ENCODE measurements at regions not wholly inside any gene's neighbourhood (a gene's known extent, or its start where the extent isn't known, plus 50 kb on each side); places are given as distances from the start of the nearest gene placed in this dataset.

DNA sequence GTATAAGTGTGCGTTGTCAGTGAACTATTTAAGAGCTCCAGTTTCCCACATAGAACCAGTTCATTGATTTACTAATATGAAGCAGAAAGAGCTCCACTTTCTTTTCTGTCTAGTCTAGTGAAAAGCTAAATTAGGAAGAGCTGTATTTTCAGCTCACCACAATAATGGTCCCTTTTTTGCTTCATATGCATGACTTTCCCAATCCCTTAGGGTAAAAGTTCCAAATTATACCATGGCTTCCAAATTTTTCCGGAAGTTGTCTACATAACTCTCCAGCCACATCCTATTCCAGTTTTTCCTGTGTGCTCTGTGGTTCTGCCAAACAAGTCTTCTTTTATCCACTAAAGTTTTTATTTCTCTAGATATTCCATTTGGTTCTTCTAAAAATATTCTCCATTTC lies 685.2 kb downstream of the REEP3 start:
- no peak for DNase-seq

DNA sequence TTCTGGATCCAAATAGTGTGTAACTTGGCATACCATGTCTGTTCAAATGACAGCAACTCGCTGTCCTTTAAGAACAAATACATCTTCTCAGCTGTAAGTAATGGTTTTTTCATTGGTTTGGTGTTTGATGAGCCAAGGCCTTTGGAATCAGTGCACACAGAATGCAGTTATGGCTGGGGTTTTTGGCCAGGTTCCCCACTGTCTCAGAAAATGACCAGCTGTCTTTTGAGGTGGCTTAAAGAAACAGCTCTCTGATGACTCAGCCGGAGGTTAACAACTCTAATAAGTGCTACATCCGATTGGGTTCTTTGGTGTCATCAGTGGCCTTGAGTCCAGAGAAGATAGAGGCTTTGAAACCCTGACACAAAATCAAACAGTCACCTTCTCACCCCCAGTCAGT lies 688.4 kb downstream of the REEP3 start:
- peak; percentile 10 to 48 (median 43) for DNase-seq

DNA sequence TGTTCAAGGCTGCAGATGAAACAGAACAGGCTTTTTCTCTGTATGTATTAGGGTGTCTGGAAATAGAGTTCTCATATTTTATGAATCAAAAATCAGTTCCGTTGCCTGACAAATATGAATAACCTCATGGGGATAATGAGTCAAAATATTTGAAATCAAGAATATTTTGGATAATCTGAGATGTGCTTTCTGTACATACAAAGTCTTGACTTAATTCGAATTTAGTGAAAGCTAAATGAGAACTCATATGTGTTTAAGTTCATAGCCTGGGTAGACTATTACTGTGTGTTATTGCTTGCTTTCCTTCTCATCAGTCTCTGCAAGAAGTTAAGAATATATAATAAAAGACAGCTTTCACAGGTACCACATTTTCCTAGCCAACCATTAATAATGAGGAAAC lies 689.0 kb downstream of the REEP3 start:
- no peak for DNase-seq

DNA sequence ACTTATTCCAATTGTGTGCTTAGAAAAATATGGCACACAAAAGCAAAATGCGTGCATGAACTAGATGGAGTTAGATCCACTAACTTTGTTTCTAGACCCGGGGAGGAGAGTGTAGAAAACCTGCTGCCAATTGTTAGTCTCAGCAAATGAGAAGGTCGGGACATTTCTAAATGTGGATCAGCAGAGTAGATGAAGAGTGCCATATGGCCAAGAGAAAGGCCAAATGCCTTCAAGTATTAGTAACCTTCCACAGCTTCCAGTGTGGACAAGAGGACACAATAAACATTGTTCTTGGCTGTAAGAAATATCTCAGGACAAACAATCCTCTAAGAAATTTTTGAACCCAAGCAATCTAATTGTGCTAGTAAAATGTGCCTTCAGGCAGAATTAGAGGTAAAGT lies 690.3 kb downstream of the REEP3 start:
- no peak for DNase-seq

DNA sequence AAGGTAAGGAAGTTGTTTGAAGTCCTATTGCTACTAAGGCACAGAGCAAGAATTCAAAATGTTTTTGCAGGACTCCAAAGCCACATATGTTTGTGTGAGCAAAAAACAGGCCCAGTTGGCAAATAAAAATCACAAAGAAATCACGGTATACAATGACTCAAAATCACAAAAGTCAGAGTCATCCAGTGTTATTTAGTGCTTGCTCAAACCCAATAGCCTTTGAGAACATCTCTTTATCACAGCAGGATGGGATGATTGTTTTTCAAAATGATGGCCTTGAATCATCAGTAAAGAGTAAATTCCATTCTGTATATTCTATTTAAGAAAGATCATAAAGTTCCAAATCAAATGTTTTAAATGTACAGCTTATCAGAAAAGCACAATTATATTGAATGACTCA lies 693.9 kb downstream of the REEP3 start:
- DNase-seq = no peak

DNA sequence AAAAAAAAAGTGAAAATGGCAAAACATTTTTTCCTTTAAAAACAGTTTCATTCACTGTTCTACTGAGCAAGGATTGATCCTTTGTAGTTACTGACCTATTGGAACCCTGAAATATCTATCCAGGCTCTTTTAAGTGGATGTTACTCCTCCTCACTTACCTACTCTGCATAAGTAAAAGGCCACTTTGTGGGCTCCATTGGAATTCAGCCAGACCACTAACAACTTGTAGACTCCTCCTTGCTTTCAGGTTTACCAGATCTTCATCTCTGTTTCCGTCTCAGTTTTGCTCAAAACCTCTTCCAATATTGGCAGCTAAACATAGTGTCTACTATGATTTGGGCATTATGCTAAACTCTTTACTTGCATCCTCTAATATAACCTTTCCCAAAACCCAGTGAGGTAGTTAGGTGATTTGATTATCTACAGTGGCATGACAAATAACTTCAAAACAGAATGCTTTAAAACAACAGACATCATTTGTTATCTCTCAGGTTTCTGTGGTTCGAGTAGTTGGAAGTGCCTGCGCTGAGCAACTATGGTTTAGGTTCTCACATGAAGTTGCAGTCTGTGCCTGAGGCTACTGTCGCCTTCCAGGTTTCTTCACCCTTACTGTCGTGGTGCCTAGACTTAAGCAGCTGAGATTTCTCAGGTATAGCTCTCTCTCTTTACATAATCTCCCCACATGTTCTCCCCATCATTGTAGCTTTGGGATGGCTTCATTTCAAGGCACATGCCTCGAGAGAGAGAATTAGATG lies 698.2 kb downstream of the REEP3 start:
- no peak for DNase-seq

DNA sequence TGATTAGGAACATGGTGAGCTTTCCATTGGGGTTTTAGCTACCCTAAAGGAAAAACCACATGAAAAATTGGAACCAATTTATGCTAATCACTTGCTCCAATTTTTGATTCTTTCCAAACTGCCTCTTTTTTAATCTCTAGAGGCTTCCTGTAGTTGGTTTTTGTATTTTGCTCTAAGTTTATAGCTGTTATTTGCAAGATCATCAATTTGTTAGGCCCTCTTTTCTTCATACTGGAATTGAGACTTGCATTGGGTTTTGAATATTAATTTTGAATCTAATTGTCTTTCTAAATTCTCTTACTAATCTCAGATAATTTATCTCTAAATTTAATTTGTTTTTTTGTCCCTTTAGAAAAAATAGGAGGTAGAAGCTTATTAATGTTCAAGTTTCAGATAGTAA lies 713.3 kb downstream of the REEP3 start:
- no peak for DNase-seq

DNA sequence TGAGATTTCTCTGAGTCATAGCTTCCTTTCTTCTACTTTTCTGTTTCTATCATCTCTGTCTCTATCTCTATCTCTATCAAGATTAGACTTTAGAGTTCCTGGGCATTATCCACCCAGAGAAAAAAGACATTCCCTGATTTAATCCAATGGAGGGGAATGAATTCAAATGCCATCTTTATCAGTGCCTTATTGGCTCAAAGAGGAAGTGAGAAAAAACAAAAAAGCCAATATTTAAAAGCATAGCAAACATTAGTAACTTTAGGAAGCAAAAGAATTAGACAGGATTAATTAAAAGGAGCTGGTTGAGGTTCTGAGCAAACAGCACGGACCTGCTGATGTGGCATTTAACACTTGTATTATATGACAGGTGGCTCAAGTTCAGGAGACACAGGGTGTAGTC lies 736.5 kb downstream of the REEP3 start:
- DNase-seq = no peak

DNA sequence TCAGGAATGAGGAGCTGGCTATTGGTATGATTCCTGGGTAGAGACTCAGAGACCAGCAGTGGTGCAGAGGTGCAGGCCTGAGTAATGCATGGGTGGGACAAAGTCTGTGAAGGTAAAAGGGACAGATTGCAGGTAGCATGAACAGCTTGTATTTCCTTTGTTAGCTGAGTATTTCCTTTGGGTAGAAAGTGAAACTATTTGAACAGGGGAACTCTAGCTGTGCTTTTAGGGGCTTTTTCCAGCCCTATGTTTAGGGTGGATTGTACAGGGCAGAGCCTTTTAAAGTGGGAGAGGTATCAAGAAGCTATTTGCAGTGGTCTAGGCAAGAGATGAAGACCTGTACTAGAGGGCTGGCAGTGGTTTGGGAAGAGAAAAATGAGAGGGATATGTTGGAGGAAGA lies 739.9 kb downstream of the REEP3 start:
- no peak for DNase-seq

DNA sequence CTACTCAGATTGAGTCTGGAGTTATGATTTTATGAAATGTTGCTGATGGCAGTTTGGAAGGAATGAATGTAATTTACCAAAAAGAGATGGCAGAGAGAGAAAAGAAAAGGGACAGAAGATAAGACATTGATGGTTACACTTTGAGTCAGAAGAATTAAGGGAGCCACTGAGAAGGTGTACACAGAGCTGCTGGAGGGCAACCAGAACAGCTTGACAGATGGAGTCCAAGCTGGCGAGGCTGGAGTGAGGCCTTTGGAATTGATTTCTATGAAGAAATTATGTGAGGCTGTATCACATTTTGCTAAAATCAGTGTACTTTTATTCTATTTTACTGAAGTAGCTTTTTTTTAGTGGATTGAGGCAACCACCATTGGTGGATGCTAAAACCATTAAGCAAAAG lies 740.5 kb downstream of the REEP3 start:
- DNase-seq = no peak

DNA sequence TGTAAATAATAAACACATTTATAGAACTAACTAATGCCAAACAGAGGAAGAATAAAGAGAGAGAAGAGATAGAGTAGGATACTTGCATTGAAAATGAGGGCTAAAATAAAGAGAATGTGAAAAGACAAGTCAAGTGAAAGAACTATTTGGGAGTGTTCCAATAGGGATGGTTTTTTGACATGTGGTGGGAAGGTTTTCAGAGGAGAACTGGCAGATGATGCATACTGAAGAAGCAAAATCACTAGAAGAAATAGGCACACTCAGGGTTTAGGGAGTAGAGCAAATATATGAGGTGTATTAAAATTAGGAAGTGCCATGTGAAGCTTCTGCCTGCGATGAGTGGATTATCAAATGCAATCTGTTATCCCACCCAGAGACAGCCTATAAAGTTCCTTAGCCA lies 744.8 kb downstream of the REEP3 start:
- no peak for DNase-seq

DNA sequence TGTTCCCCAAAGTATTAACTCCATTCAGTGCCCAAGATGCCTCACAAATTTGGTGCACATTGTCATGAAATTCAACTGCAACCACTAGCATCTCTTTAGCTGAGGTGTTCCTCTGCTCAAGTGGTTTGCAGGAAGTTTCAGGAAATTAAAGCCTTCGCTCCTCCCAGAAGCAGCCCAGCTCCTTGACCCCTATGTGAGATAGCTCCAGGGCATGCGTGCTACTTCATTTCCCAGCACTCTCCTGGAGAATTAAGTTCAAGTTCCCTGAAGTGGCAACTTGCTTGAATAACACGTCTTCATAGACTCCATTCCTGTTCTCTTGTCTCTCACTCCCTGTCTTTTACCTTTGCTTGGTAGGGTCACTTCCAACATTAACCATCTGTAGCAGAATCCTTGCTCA lies 750.3 kb downstream of the REEP3 start:
- no peak for DNase-seq

DNA sequence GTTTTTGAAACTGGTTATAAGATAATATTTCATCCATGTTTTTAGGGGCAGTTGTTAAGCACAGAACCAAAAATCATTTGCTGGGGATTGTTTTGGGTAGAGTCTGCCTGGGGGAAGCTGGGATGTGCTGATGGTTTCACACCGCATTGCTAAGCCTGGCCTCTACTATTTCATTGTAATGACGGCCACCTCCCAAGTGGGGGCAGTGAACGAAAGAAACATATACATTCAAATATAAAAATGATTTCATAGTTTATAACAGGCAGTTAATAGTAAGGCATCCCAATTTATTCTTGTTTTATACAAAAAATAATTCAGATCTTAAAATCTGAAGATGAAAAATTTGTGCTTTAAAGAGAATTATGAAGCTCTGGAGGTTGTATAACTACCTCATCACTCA lies 750.8 kb downstream of the REEP3 start:
- no peak for DNase-seq

DNA sequence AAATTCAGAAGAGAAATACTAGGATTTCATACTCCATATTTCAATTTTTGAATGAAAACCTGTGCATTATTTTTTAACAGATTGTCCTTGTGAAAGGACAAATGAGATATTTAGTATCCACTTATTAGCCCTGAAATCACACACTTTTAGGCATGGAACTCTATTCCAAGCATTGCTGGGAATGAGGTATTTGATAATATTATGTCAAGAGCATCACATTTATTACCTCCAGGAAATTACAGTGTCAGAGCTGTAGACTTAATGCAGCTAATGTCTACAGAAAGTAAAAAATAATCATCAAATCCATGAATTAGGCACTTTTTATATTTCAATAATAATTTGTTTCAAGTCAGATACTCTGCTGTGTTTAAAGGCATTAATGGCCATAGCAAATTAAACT lies 753.8 kb downstream of the REEP3 start:
- DNase-seq = no peak

DNA sequence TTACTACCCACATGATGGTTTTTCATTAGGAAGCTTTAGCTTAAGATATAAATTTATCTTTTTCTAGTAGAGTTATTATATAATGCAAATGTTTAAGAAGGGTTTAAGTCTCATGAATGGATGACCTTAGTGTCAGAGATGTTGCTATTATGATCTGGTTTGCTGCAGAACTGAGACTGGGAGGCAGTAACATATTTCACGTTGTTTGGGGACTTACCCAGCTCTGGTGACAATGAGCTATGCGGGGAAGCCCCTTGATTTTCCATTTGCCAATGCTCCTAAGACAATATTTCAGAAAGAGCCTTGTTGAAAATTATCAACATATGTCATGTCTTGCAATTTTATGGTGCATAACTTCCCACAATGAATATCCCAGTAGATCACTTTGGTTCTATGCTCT lies 754.6 kb downstream of the REEP3 start:
- no peak for DNase-seq

DNA sequence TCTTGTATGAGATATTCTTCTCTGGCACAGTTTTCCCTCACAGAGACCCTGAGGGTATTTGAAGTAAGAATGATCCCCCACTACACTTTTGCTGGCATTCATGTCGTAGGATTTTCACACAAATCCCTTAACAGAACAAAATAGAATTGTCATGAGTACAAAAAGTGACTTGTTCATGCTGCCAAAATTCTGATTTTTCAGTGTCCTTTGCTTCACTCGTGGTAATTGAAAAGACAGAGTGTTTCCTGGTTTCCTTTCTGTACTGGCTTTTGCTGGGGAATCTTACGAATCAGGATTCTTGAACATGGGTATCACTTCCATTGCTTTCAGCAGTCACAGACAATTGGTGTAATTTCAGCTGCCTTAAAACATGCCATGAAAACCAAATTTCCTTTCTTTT lies 756.3 kb downstream of the REEP3 start:
- peak in 2 of 3 donors; percentile 1 to 18 for DNase-seq

DNA sequence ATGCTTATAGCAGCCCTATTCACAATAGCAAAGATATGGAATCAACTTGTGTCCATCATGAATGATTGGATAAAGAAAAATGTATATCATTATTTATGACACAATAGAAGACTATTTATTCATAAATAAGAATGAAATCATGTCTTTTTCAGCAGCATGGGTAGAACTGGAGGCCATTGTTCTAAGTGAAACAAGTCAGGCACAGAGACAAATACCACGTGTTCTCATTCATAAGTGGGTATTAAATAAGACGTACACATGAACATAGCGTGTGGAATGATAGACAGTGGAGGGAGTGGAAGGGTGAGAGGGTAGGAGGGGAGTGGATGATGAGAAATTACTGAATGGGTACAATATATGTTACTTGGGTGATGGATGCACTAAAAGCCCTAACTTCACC lies 762.4 kb downstream of the REEP3 start:
- DNase-seq = no peak

DNA sequence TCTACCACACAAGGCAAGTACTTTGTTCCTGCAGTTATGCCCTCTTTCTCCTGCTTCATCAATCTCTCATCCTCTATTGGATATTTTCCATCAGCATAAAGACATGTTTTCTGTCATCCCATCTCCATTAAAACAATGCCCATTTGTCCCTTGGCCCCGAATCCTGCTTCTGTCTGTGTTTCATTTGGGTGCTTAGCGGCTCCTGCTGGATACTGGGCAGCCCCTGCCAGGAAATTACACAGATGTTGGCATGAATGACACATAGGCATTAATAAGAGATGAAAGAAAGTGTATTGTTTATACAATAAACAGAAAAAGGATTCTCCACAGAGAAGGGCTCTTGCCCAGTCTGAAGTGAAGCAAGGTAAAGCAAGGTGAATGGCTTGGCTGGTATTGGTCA lies 765.3 kb downstream of the REEP3 start:
- DNase-seq = no peak

DNA sequence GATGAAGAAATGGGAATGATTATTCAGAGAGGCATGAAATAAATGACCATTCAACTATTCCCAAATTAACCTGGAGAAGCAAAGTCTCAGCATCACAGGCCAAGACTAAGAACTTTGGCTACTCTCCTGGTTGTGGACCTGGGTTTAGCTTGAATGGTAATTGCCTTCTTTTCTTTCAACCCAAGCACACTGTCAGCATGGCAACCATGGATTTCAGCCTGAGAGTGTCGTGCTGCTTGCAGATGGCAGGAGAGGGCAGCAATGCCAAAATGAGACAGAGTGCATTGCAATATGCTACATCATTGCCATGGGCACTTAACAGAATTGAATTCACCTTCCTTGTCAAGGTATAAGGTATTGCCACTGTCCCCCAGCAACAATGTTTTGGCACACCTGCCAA lies 767.2 kb downstream of the REEP3 start:
- no peak for DNase-seq

DNA sequence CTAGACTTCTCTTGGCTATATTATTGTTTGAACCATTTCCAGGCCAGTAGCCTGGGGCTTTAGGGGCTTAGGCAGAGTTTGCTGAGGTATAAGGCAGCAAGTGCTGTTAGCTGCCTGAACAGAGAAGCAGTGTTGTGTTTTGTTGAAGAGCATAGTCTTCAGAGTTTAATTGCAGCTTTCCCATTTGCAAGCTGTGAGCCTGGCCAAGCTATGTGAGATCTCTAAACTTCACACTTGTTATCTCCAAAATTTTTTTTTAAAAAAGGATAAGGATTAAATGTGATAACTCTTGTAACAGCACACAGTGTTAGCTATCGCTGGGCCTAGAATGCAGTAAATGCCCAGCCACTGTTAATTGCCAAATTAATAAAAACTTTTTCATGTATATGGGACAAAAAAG lies 782.4 kb downstream of the REEP3 start:
- DNase-seq = no peak

DNA sequence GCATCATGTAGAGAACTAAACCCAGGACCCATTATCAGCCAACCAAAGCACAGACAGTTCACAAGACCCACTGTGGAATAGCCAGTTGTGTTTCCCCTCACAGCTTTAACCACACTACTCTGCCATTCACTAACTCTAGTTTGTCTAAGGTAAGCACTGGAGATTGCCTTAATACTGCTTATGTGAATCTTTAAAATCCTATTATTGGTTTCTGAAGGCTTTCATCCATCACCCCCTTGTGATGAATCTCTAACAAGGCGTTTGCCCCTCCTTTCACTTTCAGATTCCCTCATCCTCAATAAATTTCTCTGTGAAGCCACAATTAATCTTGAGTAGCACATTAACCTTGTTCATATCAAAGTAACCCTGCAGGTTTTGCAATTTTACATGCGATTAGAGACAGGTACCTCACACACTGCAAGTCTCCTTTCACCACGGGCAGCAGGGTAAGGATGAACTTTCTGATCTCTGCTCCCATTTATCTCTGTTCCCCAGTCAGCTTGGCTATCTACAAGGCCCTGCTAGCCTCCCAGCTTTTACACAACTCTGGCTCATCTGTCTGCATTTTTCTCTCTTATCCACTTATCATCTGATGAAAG lies 785.6 kb downstream of the REEP3 start:
- no peak for DNase-seq

DNA sequence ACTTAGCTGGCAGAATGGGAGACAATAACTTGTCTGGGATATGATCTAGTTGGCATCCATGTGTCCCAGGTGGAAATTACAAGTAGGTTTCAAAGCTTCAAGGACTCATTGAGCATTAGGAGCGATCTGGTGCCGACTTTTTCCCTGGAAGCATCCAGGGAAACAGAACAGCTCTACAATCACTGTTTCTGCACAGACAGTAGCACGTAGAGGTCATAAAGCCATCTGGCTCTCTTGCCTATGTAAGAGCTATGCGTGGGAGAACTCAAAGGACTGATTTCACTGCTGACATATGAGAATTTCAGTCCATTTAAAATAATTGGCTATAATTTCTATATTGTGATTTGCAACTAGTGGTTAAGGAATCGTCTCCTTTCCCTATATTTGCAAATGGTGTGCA lies 791.7 kb downstream of the REEP3 start:
- DNase-seq = no peak

DNA sequence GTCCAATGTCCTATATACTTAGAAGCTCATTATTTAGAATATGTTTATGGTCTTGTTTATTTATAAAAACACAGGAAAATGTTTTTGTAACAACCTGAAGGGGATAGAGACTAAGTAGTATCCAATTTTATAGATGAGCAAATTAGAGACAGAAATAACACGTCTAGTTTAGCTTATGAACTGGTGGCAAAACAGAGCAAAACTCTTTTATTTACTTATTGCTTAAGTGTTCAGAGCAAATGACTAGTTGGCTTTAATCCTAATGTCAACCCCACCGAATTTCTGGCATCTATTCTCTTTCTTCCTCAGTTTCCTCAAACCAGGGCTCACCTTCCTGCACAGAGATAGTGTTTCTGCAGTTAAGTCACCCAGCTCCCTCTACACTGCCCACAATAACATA lies 792.8 kb downstream of the REEP3 start:
- DNase-seq = no peak

DNA sequence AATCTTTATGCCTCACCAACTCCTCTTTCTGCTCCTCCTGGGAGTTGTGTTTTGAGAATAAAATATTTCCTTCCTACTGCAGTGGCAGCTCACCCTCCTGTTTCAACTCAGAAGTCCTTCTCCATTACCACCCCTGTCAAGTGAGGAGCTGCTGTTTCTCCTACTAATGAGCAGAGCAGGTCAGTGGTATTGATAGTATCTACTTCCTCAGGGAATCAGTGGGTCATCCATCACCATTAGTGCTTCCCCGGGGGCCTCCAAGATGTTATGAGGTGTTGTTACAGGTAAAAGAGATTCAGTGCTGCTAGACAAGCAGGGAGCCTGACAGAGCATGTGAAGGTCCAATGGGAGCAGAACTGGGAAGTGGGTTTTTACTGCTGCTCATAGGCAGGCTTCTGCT lies 795.2 kb downstream of the REEP3 start:
- DNase-seq = no peak
